ENCODE measurements at regions not wholly inside any gene's neighbourhood (a gene's known extent, or its start where the extent isn't known, plus 50 kb on each side); places are given as distances from the start of the nearest gene placed in this dataset.

GRCh38 chr7:84693483-84693882 is 493.4 kb downstream of the SEMA3D start:
- DNase-seq, result no peak
- no peaks in the 10 kb centered on the region for H3K27me3 Mint-ChIP-seq
- H3K4me1 Mint-ChIP-seq, result no peaks in the 10 kb centered on the region
- H3K9me3 Mint-ChIP-seq, result peaks cover 0 to 14% (median 0%) of the 10 kb centered on the region in 11 donors
- H3K36me3 Mint-ChIP-seq, result no peaks in the 10 kb centered on the region
- Histone ChIP-seq H3K36me3 (ENCODE audit: control insufficient read depth in 2 of 3, insufficient read depth in 3 of 3, low read length in 3 of 3) (no peaks in the 10 kb centered on the region), H3K4me3 (ENCODE audit: low read length) (no peak overlapping the region), H3K9me3 (ENCODE audit: control insufficient read depth in 2 of 3, low read length in 3 of 3) (no peaks in the 10 kb centered on the region), H3K4me1 (ENCODE audit: control insufficient read depth in 2 of 2, insufficient read depth in 2 of 2, low read length in 2 of 2) (no peaks in the 10 kb centered on the region), H3K27me3 (ENCODE audit: control insufficient read depth in 2 of 2, insufficient read depth in 2 of 2, low read length in 2 of 2) (no peaks in the 10 kb centered on the region), H3K27ac (ENCODE audit: low read depth, low read length) (no peak overlapping the region)
- ChIA-PET CTCF (no interaction called here), POLR2A (no interaction called here)
- H3K27ac Mint-ChIP-seq, result no peak overlapping the region
- H3K4me3 Mint-ChIP-seq, result no peak overlapping the region
- no peak for ATAC-seq
- intact Hi-C loops (cut with micrococcal nuclease), result no loop called here

DNA sequence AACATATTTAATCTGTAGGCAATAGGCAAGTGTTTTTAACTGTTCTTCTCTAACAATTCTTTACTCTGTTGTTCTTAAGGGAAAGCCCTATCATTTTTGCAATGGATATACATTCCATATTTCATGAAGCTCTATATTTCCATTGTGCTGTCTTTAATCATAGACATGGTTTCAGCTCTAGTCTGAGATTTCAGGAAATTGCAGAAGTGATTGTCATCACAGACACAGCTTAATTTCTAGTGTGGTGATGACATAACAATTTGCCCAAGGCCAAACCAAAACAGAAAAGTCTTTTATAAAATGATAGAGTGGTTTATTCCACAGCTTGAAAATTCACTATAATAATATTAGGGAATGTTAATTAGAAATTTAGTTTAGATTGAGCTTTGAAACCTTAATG is 494.1 kb upstream of the SEMA3A start:
- Mint-ChIP-seq H3K4me1 (no peaks in the 10 kb centered on the region), H3K4me3 (no peak overlapping the region), H3K9me3 (peaks cover 0 to 7% (median 0%) of the 10 kb centered on the region in 11 donors), H3K27ac (no peak overlapping the region), H3K27me3 (no peaks in the 10 kb centered on the region), H3K36me3 (no peaks in the 10 kb centered on the region)
- Histone ChIP-seq H3K27ac (ENCODE audit: low read depth, low read length) (no peak overlapping the region), H3K36me3 (ENCODE audit: control insufficient read depth in 2 of 3, insufficient read depth in 3 of 3, low read length in 3 of 3) (no peaks in the 10 kb centered on the region), H3K9me3 (ENCODE audit: control insufficient read depth in 2 of 3, low read length in 3 of 3) (no peaks in the 10 kb centered on the region), H3K4me1 (ENCODE audit: control insufficient read depth in 2 of 2, insufficient read depth in 2 of 2, low read length in 2 of 2) (no peaks in the 10 kb centered on the region), H3K27me3 (ENCODE audit: control insufficient read depth in 2 of 2, insufficient read depth in 2 of 2, low read length in 2 of 2) (no peaks in the 10 kb centered on the region), H3K4me3 (ENCODE audit: low read length) (no peak overlapping the region)
- ChIA-PET CTCF (no interaction called here), POLR2A (no interaction called here)
- no peak for ATAC-seq
- DNase-seq, result no peak
- intact Hi-C loops (cut with micrococcal nuclease), result no loop called here

DNA sequence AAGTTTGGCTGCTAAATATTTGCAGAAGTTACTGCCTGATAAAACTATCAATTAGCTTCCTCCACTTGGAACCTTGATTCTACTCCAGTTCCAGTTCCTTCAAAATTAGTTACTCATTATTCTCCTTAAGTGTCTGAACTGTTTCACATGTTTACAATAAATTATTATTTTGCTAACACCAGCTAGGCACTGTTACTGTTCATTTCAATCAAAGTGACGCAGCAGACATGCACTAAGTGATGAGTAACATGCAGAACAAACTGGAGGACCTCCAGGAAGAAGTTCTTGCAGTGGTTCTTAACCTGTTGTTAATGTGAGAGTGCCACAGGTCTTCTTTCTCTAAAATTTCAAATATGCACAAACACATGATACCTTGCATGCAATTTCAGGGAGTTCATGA is 491.8 kb upstream of the SEMA3A start:
- ChIA-PET POLR2A (no interaction called here), CTCF (no interaction called here)
- Histone ChIP-seq H3K9me3 (ENCODE audit: control insufficient read depth in 2 of 3, low read length in 3 of 3) (no peaks in the 10 kb centered on the region), H3K4me3 (ENCODE audit: low read length) (no peak overlapping the region), H3K36me3 (ENCODE audit: control insufficient read depth in 2 of 3, insufficient read depth in 3 of 3, low read length in 3 of 3) (no peaks in the 10 kb centered on the region), H3K27me3 (ENCODE audit: control insufficient read depth in 2 of 2, insufficient read depth in 2 of 2, low read length in 2 of 2) (no peaks in the 10 kb centered on the region), H3K4me1 (ENCODE audit: control insufficient read depth in 2 of 2, insufficient read depth in 2 of 2, low read length in 2 of 2) (no peaks in the 10 kb centered on the region), H3K27ac (ENCODE audit: low read depth, low read length) (no peak overlapping the region)
- no peaks in the 10 kb centered on the region for H3K36me3 Mint-ChIP-seq
- H3K4me3 Mint-ChIP-seq, result no peak overlapping the region
- H3K4me1 Mint-ChIP-seq, result no peaks in the 10 kb centered on the region
- H3K27ac Mint-ChIP-seq, result no peak overlapping the region
- ATAC-seq, result no peak
- H3K27me3 Mint-ChIP-seq, result no peaks in the 10 kb centered on the region
- no peak for DNase-seq
- intact Hi-C loops (cut with micrococcal nuclease), result no loop called here
- H3K9me3 Mint-ChIP-seq, result peaks cover 0 to 7% (median 0%) of the 10 kb centered on the region in 11 donors

DNA sequence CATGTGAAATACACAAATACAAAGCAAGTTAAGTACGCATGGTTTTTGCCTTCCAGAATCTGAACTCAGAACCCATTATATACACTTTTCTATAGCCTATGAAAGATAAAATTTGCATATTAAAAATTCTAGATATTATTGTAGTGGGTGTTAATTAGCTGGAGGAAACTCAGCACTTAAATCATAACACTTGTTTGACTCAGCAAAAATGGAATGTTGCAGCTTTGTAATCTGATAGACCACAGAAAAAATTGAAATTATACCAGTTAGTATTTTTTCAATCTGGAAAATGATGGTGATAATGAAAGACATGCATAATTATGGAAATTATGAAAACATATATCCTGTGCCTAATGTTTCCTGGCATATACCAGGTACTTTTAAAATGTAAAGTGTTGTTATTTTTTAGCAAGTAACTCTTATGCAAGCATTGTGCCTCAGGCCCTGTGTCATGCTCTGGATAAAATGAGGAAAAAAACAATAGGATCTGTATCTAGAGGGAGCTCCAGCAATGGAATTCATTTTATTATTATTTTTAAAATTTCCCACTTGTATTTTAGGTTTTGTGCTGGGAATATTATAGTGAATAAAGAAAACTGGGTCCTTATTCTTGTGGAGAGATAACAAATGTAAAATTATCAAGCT is 490.4 kb upstream of the SEMA3A start:
- DNase-seq (no peak), ATAC-seq (no peak)
- no peaks in the 10 kb centered on the region for H3K36me3 ChIP-seq (ENCODE audit: control insufficient read depth in 2 of 3, insufficient read depth in 3 of 3, low read length in 3 of 3)
- Mint-ChIP-seq H3K4me1 (no peaks in the 10 kb centered on the region), H3K9me3 (peaks cover 0 to 1% (median 0%) of the 10 kb centered on the region in 11 donors), H3K4me3 (no peak overlapping the region), H3K36me3 (no peaks in the 10 kb centered on the region), H3K27ac (no peak overlapping the region), H3K27me3 (no peaks in the 10 kb centered on the region)
- H3K9me3 ChIP-seq (ENCODE audit: control insufficient read depth in 2 of 3, low read length in 3 of 3), result no peaks in the 10 kb centered on the region
- no peak overlapping the region for H3K4me3 ChIP-seq (ENCODE audit: low read length)
- intact Hi-C loops (cut with micrococcal nuclease), result no loop called here
- ChIA-PET POLR2A (no interaction called here), CTCF (interaction anchor here (0.6 kb wide), 1 partner anchor 12 kb away, joined by 3 read pairs; no protein-coding TSS in a partner anchor)
- H3K4me1 ChIP-seq (ENCODE audit: control insufficient read depth in 2 of 2, insufficient read depth in 2 of 2, low read length in 2 of 2), result no peaks in the 10 kb centered on the region
- no peak overlapping the region for H3K27ac ChIP-seq (ENCODE audit: low read depth, low read length)
- no peaks in the 10 kb centered on the region for H3K27me3 ChIP-seq (ENCODE audit: control insufficient read depth in 2 of 2, insufficient read depth in 2 of 2, low read length in 2 of 2)

DNA sequence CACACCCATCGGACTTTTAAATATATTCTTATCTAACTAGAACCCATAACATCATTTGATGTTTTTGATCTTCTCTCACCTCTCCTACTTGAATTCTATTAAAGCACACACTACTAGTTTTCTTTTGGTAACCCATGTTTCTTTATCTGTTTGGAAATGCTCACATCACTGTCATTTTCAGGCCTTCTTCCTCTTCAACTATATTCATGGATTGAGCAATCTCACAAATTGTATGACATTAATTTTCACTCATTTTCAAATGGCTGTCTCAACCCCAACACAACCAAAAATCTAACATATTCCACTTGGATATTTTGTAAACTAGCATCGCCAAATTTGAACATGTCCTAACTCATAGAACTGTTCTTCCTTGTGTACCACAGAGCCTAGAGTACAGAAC is 488.0 kb upstream of the SEMA3A start:
- no peaks in the 10 kb centered on the region for H3K36me3 Mint-ChIP-seq
- Histone ChIP-seq H3K27ac (ENCODE audit: low read depth, low read length) (no peak overlapping the region), H3K4me1 (ENCODE audit: control insufficient read depth in 2 of 2, insufficient read depth in 2 of 2, low read length in 2 of 2) (no peaks in the 10 kb centered on the region), H3K36me3 (ENCODE audit: control insufficient read depth in 2 of 3, insufficient read depth in 3 of 3, low read length in 3 of 3) (no peaks in the 10 kb centered on the region), H3K27me3 (ENCODE audit: control insufficient read depth in 2 of 2, insufficient read depth in 2 of 2, low read length in 2 of 2) (no peaks in the 10 kb centered on the region), H3K4me3 (ENCODE audit: low read length) (no peak overlapping the region), H3K9me3 (ENCODE audit: control insufficient read depth in 2 of 3, low read length in 3 of 3) (no peaks in the 10 kb centered on the region)
- intact Hi-C loops (cut with micrococcal nuclease), result no loop called here
- H3K4me1 Mint-ChIP-seq, result no peaks in the 10 kb centered on the region
- no peak for DNase-seq
- CTCF ChIA-PET, result no interaction called here
- H3K4me3 Mint-ChIP-seq, result no peak overlapping the region
- no peak overlapping the region for H3K27ac Mint-ChIP-seq
- peaks cover 0 to 1% (median 0%) of the 10 kb centered on the region in 11 donors for H3K9me3 Mint-ChIP-seq
- POLR2A ChIA-PET, result no interaction called here
- ATAC-seq, result no peak
- no peaks in the 10 kb centered on the region for H3K27me3 Mint-ChIP-seq

GRCh38 chr7:84678841-84679240 is 484.3 kb upstream of the SEMA3A start:
- H3K27me3 Mint-ChIP-seq, result no peaks in the 10 kb centered on the region
- ATAC-seq, result no peak

GRCh38 chr7:84677117-84677732 is 482.6 kb upstream of the SEMA3A start:
- Mint-ChIP-seq H3K4me1 (peaks cover 0 to 6% (median 0%) of the 10 kb centered on the region in 7 donors), H3K27me3 (no peaks in the 10 kb centered on the region), H3K9me3 (peaks cover 0 to 1% (median 0%) of the 10 kb centered on the region in 11 donors), H3K4me3 (no peak overlapping the region), H3K27ac (no peak overlapping the region), H3K36me3 (no peaks in the 10 kb centered on the region)
- Histone ChIP-seq H3K4me3 (ENCODE audit: low read length) (no peak overlapping the region), H3K27ac (ENCODE audit: low read depth, low read length) (no peak overlapping the region), H3K27me3 (ENCODE audit: control insufficient read depth in 2 of 2, insufficient read depth in 2 of 2, low read length in 2 of 2) (no peaks in the 10 kb centered on the region), H3K36me3 (ENCODE audit: control insufficient read depth in 2 of 3, insufficient read depth in 3 of 3, low read length in 3 of 3) (no peaks in the 10 kb centered on the region), H3K9me3 (ENCODE audit: control insufficient read depth in 2 of 3, low read length in 3 of 3) (no peaks in the 10 kb centered on the region), H3K4me1 (ENCODE audit: control insufficient read depth in 2 of 2, insufficient read depth in 2 of 2, low read length in 2 of 2) (no peaks in the 10 kb centered on the region)
- POLR2A ChIA-PET, result no interaction called here
- CTCF ChIA-PET, result no interaction called here
- ATAC-seq, result no peak
- intact Hi-C loops (cut with micrococcal nuclease), result no loop called here
- DNase-seq, result no peak

More at GRCh38 chr7:84678841-84679240, 484.3 kb upstream of the SEMA3A start:
- no peak for DNase-seq
- no peaks in the 10 kb centered on the region for H3K36me3 ChIP-seq (ENCODE audit: control insufficient read depth in 2 of 3, insufficient read depth in 3 of 3, low read length in 3 of 3)
- Mint-ChIP-seq H3K4me3 (no peak overlapping the region), H3K4me1 (peaks cover 0 to 6% (median 0%) of the 10 kb centered on the region in 7 donors), H3K36me3 (no peaks in the 10 kb centered on the region), H3K27ac (no peak overlapping the region), H3K9me3 (peaks cover 0 to 1% (median 0%) of the 10 kb centered on the region in 11 donors)
- no peaks in the 10 kb centered on the region for H3K27me3 ChIP-seq (ENCODE audit: control insufficient read depth in 2 of 2, insufficient read depth in 2 of 2, low read length in 2 of 2)
- H3K4me1 ChIP-seq (ENCODE audit: control insufficient read depth in 2 of 2, insufficient read depth in 2 of 2, low read length in 2 of 2), result no peaks in the 10 kb centered on the region
- no peaks in the 10 kb centered on the region for H3K9me3 ChIP-seq (ENCODE audit: control insufficient read depth in 2 of 3, low read length in 3 of 3)
- no peak overlapping the region for H3K27ac ChIP-seq (ENCODE audit: low read depth, low read length)
- ChIA-PET POLR2A (no interaction called here), CTCF (no interaction called here)
- no peak overlapping the region for H3K4me3 ChIP-seq (ENCODE audit: low read length)
- intact Hi-C loops (cut with micrococcal nuclease), result no loop called here

Data from naive thymus-derived CD4-positive, alpha-beta T cell (primary cell).